RWPE1 (cell line): ENCODE measurements at regions not wholly inside any gene's neighbourhood (a gene's known extent, or its start where the extent isn't known, plus 50 kb on each side); places are given as distances from the start of the nearest gene placed in this dataset.

Source experiments
- CTCF ChIA-PET: fragments of 350-600 bp; sonication (Branson Sonifier 250); formaldehyde crosslinking; extraction: SDS; loops from one replicate; lab custom pipeline; 2021; lab: Yijun Ruan, JAX
- POLR2A ChIA-PET: fragments of 400-600 bp; formaldehyde crosslinking; extraction: SDS; loops from one replicate; lab custom pipeline; 2020; ENCODE audit warnings: antibody characterized with exemption; ENCODE audit not compliant: low non-redundant PET; lab: Yijun Ruan, JAX
- DNase-seq: peaks from one replicate; pipeline ENCODE4 v3.0.0; 2012; ENCODE audit warnings: low spot score
- H3K27ac ChIP-seq: fragments of 450-650 bp; 2 replicates; pipeline ENCODE4 v1.5.1; 2017
- TF ChIP-seq, protein P1 (sequence below): fragments of 450-650 bp; conservative IDR thresholded peaks from 2 replicates; pipeline ENCODE4 v1.5.1; 2017; ENCODE audit warnings: low read depth, mild to moderate bottlenecking

DNA sequence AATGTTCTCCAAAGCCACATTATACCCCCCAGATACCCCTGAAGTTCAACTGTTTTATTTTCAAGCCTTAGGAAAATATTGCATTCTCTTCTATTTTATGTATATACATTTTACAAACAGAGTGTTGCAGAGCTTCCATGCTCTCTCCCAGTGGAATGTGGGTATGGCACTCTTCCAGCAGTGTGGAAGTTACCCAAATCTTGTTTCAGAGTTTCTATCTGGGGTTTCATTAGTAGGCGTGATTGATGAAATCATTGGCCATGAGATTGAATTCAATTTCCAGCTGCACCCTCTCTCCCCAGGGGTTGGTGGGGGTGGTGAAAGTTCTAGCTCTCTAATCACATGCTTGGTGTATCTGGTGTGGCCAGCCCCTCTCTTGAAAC is 350.4 kb downstream of the RPS24 start:
- TF ChIP-seq, protein P1, sequence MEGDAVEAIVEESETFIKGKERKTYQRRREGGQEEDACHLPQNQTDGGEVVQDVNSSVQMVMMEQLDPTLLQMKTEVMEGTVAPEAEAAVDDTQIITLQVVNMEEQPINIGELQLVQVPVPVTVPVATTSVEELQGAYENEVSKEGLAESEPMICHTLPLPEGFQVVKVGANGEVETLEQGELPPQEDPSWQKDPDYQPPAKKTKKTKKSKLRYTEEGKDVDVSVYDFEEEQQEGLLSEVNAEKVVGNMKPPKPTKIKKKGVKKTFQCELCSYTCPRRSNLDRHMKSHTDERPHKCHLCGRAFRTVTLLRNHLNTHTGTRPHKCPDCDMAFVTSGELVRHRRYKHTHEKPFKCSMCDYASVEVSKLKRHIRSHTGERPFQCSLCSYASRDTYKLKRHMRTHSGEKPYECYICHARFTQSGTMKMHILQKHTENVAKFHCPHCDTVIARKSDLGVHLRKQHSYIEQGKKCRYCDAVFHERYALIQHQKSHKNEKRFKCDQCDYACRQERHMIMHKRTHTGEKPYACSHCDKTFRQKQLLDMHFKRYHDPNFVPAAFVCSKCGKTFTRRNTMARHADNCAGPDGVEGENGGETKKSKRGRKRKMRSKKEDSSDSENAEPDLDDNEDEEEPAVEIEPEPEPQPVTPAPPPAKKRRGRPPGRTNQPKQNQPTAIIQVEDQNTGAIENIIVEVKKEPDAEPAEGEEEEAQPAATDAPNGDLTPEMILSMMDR, result no peak
- ChIA-PET CTCF (interaction anchor here (0.6 kb wide), 1 partner anchor 92 kb away, joined by 3 read pairs; no protein-coding TSS in a partner anchor), POLR2A (no interaction called here)
- H3K27ac ChIP-seq, result no peak overlapping the region
- DNase-seq, result no peak

DNA sequence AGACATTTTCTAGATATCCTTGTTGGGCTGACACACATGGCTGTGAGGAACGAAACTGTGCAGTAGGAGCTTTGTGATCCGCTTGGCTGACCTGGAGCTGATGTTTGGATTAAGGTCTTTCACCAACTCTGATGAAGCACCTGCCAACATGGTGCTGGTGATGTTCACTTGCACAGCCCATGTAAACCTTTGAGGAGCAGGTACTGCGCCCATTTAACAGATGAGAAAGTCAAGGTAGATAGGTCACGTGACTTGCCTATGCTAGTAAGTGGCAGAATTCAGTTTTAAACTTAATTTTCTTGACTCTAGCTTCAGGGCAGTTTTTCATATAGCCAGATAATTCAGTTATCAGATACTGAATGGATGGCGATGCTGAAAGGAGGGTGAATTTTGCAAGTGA is 351.9 kb downstream of the RPS24 start:
- no peak for DNase-seq
- POLR2A ChIA-PET, result no interaction called here
- TF ChIP-seq, protein P1, result no peak
- no peak overlapping the region for H3K27ac ChIP-seq
- CTCF ChIA-PET, result no interaction called here

DNA sequence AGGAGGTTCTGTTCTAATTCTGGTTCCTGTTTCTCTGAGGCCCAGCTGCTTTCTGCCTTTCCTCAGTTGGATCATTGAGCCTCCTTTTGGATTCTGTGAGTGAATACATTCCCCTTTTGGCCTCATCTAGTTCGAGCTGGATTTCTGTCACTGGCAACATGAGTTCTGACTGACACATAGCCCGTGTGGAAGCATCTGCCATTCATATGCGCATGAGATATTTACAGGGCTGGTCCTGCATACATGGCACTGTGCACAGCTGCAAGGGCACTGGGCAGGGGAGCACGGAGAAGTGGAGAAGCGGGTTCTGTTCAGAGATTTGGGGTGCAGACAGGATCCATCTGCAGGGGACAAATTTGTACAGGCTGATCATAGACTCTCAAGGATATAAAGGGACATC is 352.8 kb downstream of the RPS24 start:
- ChIA-PET POLR2A (no interaction called here), CTCF (no interaction called here)
- DNase-seq, result no peak
- H3K27ac ChIP-seq, result no peak overlapping the region
- TF ChIP-seq, protein P1, result no peak

DNA sequence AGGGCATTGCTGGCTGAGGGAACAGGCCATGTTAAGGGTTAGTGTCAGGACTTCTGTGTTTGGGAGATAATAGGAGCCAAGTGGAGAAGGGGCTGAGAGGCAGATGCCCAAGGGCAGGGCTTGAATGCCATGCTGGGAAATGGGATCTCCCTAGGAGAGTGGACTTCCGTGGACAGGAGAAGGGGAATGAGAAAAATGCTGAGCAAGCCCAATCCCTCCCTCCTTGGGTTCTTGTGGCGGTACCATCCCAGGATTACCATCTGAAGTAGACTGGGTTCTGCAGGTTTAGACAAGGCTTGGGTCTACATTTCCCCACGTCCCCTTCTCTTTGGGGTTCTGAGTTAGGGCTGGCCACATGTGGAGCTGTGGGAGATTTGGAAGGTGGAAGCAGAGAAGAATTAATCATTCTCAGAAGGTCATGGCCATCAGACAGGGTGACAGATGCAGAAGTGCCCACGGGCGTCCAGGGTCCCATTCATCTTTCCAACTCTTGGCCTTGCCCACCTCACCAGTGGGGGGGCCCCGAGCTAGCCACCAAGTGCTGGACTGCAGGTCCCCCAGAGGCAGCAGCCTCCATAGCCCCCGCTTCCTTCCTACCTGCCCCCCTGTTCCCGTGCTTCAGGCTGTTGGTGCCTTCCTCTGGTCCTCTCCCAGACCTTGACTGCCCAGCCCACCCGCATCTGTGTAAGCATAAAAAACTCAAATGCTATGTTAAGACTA is 354.8 kb downstream of the RPS24 start:
- CTCF ChIA-PET, result no interaction called here
- POLR2A ChIA-PET, result no interaction called here
- no peak for DNase-seq
- TF ChIP-seq, protein P1, result no peak
- no peak overlapping the region for H3K27ac ChIP-seq

DNA sequence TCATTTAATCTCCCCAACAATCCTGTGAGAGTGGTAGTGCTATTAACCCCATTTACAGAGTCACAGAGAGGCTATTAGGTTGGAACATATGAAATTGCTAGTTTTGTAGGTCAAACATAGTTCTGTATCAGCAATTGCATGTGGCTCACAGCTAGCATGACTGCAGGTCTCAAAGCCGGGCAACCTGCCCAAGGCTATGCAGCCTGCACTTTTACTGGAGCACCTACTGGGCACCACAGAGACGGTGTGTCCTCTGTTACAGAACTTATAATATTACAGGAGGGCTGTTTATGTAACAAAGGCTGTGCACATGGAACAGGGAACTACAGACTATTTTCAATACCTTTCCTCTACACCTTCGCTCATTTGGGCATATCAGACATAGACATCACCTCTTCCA is 355.8 kb downstream of the RPS24 start:
- DNase-seq, result no peak
- TF ChIP-seq, protein P1, result no peak
- no peak overlapping the region for H3K27ac ChIP-seq
- POLR2A ChIA-PET, result no interaction called here
- CTCF ChIA-PET, result no interaction called here

DNA sequence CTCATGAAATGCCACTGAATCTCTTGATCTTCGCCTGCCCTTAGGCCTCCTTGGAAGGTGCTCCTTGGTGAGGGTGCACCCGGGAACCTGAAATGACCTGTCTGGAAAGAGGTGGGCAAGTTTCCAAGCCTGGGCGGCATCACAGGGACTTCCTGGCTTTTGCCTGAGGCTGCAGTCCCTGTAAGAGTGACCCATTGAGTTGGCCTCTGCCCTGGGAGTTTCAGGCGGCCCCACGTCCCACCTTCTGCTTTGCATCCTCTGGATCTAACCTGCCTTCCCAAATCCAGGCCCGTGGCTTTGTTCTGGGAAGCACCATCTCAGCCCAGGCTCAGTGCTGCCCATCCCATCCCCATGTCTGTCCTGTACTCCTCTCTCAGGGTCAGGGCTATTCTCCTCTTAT is 356.4 kb downstream of the RPS24 start:
- no peak for DNase-seq
- POLR2A ChIA-PET, result no interaction called here
- no peak overlapping the region for H3K27ac ChIP-seq
- CTCF ChIA-PET, result no interaction called here
- TF ChIP-seq, protein P1, result no peak

DNA sequence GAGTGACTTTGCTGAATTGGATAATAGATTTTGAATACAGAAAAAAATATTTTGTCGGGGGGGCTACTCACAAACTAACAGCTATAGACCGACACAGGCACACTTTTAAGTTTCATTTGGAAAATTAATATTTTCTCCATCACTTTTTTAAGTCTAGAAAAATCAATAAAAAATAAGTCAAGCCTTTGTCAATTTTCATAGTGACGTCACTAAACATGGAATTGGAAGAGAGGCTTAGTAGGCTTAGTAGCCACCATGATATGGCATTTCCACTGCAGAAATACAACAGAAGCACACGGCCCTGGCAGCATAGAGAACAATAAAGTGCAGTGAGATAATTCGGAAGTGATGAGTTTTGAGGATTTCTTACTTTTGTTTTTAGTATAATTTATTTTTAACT is 357.2 kb downstream of the RPS24 start:
- TF ChIP-seq, protein P1, result no peak
- H3K27ac ChIP-seq, result no peak overlapping the region
- DNase-seq, result no peak
- POLR2A ChIA-PET, result no interaction called here
- CTCF ChIA-PET, result no interaction called here
